ENCODE measurements at regions not wholly inside any gene's neighbourhood (a gene's known extent, or its start where the extent isn't known, plus 50 kb on each side); places are given as distances from the start of the nearest gene placed in this dataset.

DNA sequence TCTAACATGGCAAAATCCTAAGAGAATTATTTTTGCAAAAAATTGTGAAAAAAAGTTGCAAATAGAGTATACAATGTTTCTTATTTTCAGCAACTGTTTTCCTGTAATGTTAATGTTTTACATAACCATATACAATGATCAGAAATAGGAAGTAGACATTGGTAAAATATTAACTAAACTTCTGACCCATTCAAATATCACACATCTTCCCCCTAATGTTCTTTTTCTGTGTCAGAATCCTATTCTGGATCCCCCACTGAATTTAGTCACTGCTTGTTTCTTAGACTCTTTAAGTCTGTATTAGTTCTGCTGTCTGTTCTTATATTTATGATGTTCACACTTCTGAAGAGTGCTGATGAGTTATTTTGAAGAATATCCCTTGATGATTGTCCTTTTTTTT, 62.0 kb downstream of the HFE start:
- no peak for DNase-seq

GRCh38 chr6:26152226-26153101, 65.2 kb downstream of the HFE start:
- no peak for DNase-seq

DNA sequence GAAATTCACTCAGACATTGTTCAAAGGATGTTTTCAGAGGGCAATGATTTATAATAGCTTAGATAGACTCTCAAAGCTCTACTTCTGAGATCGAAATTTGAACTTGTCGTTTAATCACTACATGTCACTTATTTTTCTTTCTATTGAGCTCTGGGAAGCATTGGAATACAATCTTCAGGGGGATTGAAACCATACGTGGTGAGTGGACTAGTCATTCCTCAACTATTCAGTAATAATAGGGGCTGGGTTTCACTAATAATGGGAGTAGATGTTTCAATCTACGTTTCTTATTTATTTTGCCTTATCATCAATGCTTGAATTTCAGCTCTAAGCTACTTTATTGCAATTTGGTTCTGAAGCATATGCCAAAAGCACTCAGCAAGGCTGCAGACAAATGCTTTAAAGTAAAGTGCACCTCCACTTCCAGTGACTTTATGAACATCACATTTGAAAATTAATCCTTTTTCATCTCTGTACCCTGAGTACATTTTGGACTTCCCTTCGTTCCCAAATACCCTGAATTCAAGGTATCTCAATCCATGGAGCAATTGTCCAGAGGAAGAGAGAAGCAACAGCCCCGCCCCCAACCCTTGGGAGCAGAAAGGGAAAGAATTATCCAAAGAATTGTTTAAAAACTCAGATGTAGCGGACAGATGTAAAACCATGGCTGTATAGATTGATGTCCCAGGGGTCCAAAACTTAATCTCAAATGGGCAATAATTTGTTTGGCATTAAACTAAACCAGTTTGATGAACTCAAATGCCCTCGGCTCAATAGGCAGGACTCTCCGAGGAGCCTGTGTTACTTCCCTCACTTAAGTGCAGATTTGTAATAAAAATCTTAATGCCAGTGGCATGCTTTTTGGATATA, 68.1 kb downstream of the HFE start:
- peak in 9 of 56 donors; percentile 9 to 45 (median 18) for DNase-seq

GRCh38 chr6:26156105-26156849, 69.0 kb downstream of the HFE start:
- peak in 55 of 56 donors; percentile 30 to 93 (median 77) for DNase-seq

- DNase-seq: peak in 29 of 56 donors; percentile 5 to 71 (median 36)
Measured at GRCh38 chr6:26156850-26157250, 69.6 kb downstream of the HFE start.

DNA sequence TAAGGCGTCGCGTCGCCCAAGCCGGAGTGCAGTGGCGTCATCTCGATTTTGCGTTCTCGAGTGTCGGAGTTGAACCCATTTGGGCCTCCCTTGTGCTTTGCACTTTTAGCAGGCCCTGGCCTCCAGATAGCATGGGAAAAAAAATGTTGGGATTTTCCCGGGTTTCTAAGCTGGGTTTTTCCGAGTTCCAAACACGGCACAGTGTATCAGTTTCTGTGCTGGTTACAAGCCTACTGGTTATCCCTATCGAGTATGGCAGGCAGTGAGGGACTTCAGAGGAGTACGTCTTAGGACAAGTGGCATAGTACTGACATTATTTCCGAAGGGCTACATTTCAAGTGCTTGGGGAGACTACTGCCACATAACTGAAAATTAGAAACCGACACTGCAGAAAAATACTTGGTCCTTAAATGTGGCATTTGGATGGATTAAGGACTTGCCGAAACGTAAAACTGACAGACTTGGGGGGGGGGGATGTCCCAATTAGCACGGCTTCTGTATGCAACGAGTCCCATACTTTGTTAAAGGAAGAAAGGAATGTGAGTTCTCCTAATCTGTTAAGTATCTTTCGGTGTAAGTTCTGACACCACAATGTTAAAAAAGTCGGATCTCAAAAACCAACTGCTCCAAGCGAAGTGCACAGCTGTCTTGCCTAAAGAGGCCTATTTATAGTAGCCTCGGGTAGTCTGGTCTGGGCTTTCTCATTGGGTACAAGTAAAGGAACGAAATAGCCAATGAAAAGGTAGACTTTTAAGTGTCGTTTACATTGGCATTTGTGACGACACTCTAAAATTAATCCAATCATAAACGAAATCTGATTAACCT, 70.2 kb downstream of the HFE start:
- DNase-seq: peak in 44 of 56 donors; percentile 24 to 95 (median 74)

DNA sequence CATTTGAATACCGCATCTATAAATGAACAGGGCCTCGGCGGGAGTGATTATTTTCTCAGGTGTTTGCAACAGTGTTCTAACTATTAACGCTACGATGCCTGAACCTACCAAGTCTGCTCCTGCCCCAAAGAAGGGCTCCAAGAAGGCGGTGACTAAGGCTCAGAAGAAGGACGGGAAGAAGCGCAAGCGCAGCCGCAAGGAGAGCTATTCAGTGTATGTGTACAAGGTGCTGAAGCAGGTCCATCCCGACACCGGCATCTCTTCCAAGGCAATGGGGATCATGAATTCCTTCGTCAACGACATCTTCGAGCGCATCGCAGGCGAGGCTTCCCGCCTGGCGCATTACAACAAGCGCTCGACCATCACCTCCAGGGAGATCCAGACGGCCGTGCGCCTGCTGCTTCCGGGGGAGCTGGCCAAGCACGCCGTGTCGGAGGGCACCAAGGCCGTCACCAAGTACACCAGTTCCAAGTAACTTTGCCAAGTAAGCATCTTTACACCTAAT, 70.9 kb downstream of the HFE start:
- DNase-seq: peak in 53 of 56 donors; percentile 9 to 94 (median 69)

GRCh38 chr6:26158581-26159356, 71.5 kb downstream of the HFE start:
- peak in 14 of 56 donors; percentile 5 to 40 (median 12) for DNase-seq

- peak in 1 of 56 donors; percentile 12 for DNase-seq
Measured at GRCh38 chr6:26159357-26160273, 72.4 kb downstream of the HFE start.

DNA sequence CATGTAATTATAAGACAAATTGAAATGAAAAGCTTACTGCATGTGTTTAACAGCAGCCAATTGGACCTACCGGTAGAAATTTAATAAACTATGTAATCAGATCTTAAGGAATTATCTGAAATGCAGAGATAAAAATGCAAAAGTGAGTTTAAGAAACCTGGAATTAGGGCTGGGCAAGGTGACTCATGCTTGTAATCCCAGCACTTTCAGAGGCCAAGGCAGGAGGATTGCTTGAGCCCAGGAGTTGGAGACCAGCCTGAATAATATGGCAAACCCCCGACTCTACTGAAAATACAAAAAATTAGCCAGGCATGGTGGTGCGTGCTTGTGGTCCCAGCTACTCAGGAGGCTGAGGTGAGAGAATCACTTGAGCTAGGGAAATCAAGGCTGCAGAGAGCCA, 74.1 kb downstream of the HFE start:
- DNase-seq: no peak

GRCh38 chr6:26162399-26162798, 75.2 kb downstream of the HFE start:
- no peak for DNase-seq

- DNase-seq: no peak
Measured at GRCh38 chr6:26163427-26164119, 76.3 kb downstream of the HFE start.

GRCh38 chr6:26164120-26164505, 76.9 kb downstream of the HFE start:
- DNase-seq: no peak

DNA sequence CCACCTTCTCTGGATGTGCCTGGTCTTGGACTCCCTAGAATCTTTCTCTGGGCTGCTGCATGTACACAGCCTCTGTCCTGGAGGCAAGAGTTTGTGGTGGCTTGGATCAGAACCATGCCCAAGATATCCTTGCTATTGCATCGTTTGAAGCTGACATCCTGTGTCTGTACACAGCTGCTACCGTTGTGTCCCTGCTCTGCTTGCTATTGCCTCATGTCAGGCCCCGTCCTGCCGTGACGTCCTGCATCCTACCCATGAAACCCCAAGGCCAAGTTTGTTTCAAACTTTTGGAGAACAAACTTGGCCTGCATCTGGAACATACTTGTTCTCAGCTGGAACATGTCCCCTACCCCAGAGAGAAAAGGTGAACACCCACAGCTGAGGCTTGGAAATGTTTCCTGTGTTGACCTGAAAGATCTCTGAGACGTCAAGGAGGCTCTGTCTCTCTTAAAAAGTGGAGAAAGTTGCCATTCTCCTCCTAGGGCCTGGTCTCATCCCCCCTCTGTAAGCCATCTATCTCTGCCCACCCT, 78.1 kb downstream of the HFE start:
- no peak for DNase-seq

DNA sequence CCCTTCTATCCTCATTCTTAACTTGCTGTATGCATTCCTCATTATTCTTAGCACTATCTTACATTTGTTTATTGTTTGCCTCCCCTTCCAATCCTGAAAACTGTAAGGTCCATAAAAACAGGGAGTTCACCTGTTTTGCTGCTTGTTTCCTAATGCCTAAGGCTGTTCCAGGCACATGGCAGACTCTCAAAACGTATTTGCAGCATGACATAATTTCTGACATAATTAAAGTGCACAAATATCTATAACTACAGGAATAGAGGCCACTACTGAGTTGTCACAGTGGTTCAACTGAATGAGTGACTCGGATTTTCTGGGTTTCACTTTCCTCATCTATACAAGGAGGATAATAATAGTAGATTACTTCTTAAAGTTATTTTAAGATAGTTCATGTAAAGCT, 83.0 kb downstream of the HFE start:
- no peak for DNase-seq

DNA sequence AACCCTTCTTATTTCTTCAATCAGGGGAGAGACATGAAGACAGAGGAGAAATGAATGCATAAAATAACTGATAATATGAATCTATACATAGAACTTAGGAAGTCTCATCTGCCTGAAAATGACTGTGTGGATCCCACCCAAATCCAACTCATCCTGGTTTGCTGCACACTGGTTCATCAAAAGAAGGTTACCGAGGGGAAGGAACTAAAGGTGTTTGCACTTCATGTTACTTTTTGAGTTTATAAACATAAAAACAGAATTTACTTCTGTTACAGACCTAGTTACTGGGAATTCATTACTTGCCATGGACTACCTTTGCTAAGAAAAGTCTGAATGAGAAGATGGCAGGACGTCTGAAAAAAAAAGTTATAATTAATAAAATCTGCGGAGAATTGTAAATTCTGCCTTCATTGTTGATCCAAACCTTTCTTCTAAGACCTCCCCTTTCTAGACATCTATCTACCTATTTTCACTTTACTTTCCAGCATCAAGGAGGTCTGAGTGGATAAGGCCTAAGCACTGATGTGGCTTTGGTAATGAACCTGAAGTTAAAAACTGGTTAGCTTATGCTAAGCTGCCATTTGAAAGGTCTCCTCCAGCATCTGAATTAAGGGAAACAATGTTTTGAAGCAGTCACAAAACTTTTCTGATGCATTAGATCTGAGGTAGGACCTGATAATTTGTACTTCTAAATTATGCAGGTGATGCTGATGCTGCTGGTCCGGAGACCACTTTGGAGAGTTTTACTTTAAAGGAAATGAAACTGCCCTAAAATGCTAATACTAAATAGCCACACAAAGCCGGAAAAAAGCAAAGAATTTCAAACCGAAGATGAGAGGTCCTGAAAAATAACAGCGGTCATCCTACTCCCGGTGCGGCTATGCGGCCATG, 84.0 kb downstream of the HFE start:
- DNase-seq: no peak
